ENCODE measurements at regions not wholly inside any gene's neighbourhood (a gene's known extent, or its start where the extent isn't known, plus 50 kb on each side); places are given as distances from the start of the nearest gene placed in this dataset.

- TF ChIP-seq CTCF (IDR thresholded peaks at IDR 0.05) (no peak), POLR2A (IDR thresholded peaks at IDR 0.05) (no peak)
Measured at GRCh38 chr2:145341536-145341935, 821.6 kb upstream of the ZEB2 start.
